GM12865 (cell line): ENCODE measurements at regions not wholly inside any gene's neighbourhood (a gene's known extent, or its start where the extent isn't known, plus 50 kb on each side); places are given as distances from the start of the nearest gene placed in this dataset.

ENCODE experiments used
- DNase-seq: peaks from one replicate; pipeline ENCODE4 v3.0.0; 2010; ENCODE audit warnings: low read depth
- H3K4me3 ChIP-seq: 2 replicates; pipeline ENCODE4 v1.5.1; 2011; ENCODE audit warnings: mild to moderate bottlenecking, low read depth, low read length, control low read depth
- TF ChIP-seq, protein P1 (sequence below): IDR thresholded peaks from 2 replicates; pipeline ENCODE4 v1.5.1; 2011; ENCODE audit warnings: low read length, control low read depth, low read depth, inconsistent platforms; ENCODE audit not compliant: insufficient read depth; ENCODE audit errors: missing control alignments

DNA sequence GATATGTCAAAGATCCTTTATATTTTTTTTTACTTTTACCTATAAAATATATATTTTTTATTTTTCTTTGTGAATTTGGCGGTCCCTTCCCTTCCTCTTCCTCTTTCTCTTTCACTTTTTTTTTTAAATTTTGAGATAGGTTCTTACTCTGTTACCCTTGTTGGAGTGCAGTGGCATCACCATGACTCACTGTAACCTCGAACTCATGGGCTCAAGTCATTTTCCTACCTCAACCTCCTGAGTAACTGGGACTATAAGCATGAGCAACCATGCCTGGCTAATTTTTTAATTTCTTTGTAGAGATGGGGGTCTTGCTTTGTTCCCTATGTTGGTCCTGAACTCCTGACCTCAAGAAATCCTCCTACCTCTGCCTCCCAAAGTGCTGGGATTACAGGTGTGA is 258.0 kb upstream of the CLINT1 start:
- DNase-seq = no peak
- no peak overlapping the region for H3K4me3 ChIP-seq
- TF ChIP-seq, protein P1, sequence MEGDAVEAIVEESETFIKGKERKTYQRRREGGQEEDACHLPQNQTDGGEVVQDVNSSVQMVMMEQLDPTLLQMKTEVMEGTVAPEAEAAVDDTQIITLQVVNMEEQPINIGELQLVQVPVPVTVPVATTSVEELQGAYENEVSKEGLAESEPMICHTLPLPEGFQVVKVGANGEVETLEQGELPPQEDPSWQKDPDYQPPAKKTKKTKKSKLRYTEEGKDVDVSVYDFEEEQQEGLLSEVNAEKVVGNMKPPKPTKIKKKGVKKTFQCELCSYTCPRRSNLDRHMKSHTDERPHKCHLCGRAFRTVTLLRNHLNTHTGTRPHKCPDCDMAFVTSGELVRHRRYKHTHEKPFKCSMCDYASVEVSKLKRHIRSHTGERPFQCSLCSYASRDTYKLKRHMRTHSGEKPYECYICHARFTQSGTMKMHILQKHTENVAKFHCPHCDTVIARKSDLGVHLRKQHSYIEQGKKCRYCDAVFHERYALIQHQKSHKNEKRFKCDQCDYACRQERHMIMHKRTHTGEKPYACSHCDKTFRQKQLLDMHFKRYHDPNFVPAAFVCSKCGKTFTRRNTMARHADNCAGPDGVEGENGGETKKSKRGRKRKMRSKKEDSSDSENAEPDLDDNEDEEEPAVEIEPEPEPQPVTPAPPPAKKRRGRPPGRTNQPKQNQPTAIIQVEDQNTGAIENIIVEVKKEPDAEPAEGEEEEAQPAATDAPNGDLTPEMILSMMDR = no peak

DNA sequence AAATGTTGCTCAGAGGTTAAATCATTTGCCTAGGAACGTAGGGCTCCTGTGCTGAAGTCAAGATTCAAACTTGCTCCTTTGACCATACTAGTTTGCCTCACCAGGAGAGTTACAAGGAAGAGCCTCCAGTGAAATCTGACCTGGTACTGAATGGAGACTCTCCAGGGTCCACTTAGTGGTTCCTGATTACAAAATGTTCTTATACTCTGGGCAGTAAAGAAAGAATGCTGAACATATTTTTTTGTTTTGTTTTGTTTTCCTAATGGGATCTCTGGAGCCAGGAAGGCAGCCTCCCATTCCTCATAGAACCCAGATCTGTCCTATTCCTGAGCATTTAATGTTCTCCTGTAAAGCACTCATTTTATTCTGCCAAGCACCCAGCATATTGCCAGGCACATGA is 256.5 kb upstream of the CLINT1 start:
- TF ChIP-seq, protein P1 = no peak
- no peak for DNase-seq
- H3K4me3 ChIP-seq = no peak overlapping the region

DNA sequence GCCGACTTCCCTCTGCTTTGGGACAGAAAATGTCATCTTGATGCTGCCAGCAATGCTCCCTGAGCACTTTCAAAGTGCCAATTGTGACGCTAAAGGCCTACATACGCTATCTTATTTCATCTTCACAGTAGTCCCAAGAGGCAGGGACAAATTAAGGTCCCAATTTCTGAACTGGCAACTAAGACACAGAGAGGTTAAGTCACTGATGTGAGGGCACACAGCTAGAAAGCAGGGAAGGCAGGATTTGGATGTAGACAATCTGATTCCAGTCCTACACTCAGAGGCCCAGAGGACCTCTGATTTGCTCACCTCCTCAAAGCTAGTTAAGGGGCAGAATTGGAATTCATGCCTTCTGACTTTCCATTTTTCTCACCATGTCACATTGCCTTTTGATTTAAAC is 249.2 kb upstream of the CLINT1 start:
- no peak overlapping the region for H3K4me3 ChIP-seq
- TF ChIP-seq, protein P1 = no peak
- DNase-seq = no peak

DNA sequence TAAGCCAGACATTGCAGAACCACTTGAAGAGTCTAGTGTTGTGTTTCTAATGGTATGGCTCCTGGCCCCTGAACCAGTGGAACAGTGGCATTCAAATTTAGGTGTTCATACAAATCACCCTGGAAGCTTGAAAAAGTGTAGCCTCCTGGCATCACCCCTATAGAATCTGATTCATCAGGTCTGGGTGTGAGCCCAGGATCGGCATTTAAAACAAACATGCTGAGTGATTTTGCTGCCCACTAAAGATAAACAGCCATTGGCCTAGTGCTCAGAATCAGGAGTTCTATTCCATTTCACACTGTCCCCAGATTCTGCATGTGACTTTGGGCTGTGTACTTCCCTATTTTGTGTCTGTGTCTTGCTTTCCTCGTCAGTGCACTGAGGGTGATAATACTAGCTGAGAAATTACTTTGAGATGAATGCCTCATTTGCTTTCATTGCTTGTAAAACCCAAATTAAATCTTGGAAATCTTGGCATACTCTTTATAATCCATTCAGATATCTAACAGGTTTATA is 241.5 kb upstream of the CLINT1 start:
- TF ChIP-seq, protein P1 = no peak
- DNase-seq = no peak
- H3K4me3 ChIP-seq = no peak overlapping the region

DNA sequence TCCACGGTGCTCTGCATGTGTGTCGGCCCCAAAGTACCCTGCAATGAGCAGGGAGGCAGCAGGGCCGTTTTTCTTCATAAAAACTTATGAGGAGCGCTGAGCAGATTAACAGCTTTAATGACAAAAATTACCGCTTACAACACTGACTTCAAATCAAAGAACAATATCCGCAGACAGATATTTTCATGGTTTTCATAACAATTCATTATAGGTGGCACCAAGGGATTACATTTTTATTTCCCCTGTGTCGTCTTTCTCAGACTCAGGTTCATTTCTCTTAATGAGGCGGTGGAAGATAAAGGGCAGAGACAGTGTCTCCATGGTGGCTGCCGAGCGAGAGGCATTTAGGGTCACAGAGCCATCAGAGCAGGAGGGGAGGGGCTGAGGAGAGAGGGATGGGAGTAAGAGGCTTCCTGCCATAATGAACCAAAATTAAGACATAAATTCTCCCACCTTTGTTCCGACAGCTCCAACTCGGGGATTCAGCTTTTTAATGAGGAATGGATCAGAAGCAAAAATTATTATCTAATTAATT is 240.7 kb upstream of the CLINT1 start:
- no peak for DNase-seq
- TF ChIP-seq, protein P1 = no peak

DNA sequence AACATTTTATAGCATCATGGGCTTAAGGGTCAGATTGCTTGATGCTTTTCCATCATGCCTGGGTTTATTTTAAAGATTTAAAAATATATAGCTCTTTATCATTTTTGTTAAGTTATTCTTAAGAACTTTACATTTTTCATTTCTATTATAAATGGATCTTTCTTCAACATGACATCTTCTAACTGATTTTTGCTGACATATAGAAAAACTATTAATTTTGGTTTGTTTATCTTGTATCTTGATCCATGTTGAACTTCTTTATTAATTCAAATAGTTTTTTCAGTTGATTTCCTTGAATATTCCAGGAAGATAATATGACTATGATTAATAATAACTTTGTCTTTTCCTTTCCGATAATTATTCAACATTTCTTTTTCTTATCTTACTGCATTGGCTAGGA is 237.9 kb upstream of the CLINT1 start:
- H3K4me3 ChIP-seq = no peak overlapping the region
- no peak for DNase-seq
- TF ChIP-seq, protein P1 = no peak

More for the DNA sequence above, 240.7 kb upstream of the CLINT1 start:
- H3K4me3 ChIP-seq = no peak overlapping the region

DNA sequence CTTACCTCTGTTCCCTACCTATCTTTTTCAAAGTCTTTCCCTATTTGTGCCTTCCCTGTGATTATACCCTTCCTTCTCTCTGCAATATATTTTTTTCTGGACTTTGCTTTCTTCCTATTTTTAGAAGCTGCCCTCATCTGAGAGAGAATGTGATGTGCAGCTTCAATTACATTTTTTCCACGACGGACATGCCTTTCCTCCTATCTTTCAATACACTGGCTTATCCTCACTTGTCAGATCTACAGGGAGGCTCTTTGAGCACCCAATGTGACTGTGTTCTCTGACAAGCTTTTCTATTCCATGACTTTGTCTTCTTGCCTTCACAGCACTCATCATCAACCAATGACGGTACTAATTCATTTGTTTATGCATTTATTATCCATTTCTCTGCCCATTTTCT is 227.9 kb upstream of the CLINT1 start:
- H3K4me3 ChIP-seq = no peak overlapping the region
- DNase-seq = no peak
- TF ChIP-seq, protein P1 = no peak
